H9 (cell line): ENCODE measurements at regions not wholly inside any gene's neighbourhood (a gene's known extent, or its start where the extent isn't known, plus 50 kb on each side); places are given as distances from the start of the nearest gene placed in this dataset.

Experiments
- DNase-seq: peaks from one replicate; pipeline ENCODE4 v3.0.0-alpha.2; 2017
- H2AFZ ChIP-seq: one replicate; pipeline ENCODE4 v1.6.1; 2013; ENCODE audit warnings: mild to moderate bottlenecking, low read length, control low read depth, moderate library complexity
- H2AK5ac ChIP-seq: 2 replicates; pipeline ENCODE4 v1.6.1; 2013; ENCODE audit warnings: low read length, control low read depth, mixed read lengths; ENCODE audit not compliant: insufficient read length
- H2BK120ac ChIP-seq: one replicate; pipeline ENCODE4 v1.6.1; 2013; ENCODE audit warnings: low read depth, mild to moderate bottlenecking, low read length, control low read depth, inconsistent platforms; ENCODE audit not compliant: poor library complexity, severe bottlenecking
- H2BK12ac ChIP-seq: 2 replicates; pipeline ENCODE4 v1.6.1; 2013; ENCODE audit warnings: low read length, control low read depth, mixed read lengths, low read depth; ENCODE audit not compliant: insufficient read length
- H2BK15ac ChIP-seq: 2 replicates; pipeline ENCODE4 v1.6.1; 2013; ENCODE audit warnings: low read depth, low read length, control low read depth
- H2BK20ac ChIP-seq: one replicate; pipeline ENCODE4 v1.6.1; 2013; ENCODE audit warnings: low read depth, mild to moderate bottlenecking, low read length, control low read depth, inconsistent platforms; ENCODE audit not compliant: poor library complexity, severe bottlenecking
- H2BK5ac ChIP-seq: 2 replicates; pipeline ENCODE4 v1.6.1; 2013; ENCODE audit warnings: low read length, control low read depth, mixed read lengths; ENCODE audit not compliant: insufficient read length
- H3K14ac ChIP-seq: 2 replicates; pipeline ENCODE4 v1.6.1; 2013; ENCODE audit warnings: low read length, control low read depth; ENCODE audit not compliant: insufficient read depth
- H3K18ac ChIP-seq: 2 replicates; pipeline ENCODE4 v1.6.1; 2013; ENCODE audit warnings: low read depth, mild to moderate bottlenecking, mixed read lengths, low read length, control low read depth; ENCODE audit not compliant: insufficient read length
- H3K23ac ChIP-seq: 2 replicates; pipeline ENCODE4 v1.6.1; 2013; ENCODE audit warnings: low read length, control low read depth, mixed read lengths, low read depth; ENCODE audit not compliant: insufficient read length
- H3K23me2 ChIP-seq: 2 replicates; pipeline ENCODE4 v1.6.1; 2013; ENCODE audit warnings: low read depth, mild to moderate bottlenecking, mixed read lengths, low read length, control low read depth; ENCODE audit not compliant: insufficient read length, poor library complexity, severe bottlenecking
- H3K27ac ChIP-seq: 2 replicates; pipeline ENCODE4 v1.5.1; 2013; ENCODE audit warnings: low read length, control low read depth, mixed read lengths, low read depth; ENCODE audit not compliant: insufficient read length
- H3K27me3 ChIP-seq: 2 replicates; pipeline ENCODE4 v1.6.1; 2013; ENCODE audit warnings: low read length, control low read depth, inconsistent platforms; ENCODE audit not compliant: insufficient read depth
- H3K4ac ChIP-seq: 2 replicates; pipeline ENCODE4 v1.6.1; 2013; ENCODE audit warnings: low read depth, mild to moderate bottlenecking, control low read depth, inconsistent platforms, low read length, moderate library complexity
- H3K4me1 ChIP-seq: 2 replicates; pipeline ENCODE4 v1.6.1; 2013; ENCODE audit warnings: low read length, control low read depth, inconsistent platforms; ENCODE audit not compliant: insufficient read depth
- H3K4me2 ChIP-seq: 2 replicates; pipeline ENCODE4 v1.6.1; 2013; ENCODE audit warnings: low read length, control low read depth, mixed read lengths; ENCODE audit not compliant: insufficient read length, insufficient read depth
- H3K56ac ChIP-seq: 2 replicates; pipeline ENCODE4 v1.6.1; 2013; ENCODE audit warnings: low read depth, mild to moderate bottlenecking, mixed read lengths, low read length, control low read depth; ENCODE audit not compliant: insufficient read length
- H3K79me1 ChIP-seq: 2 replicates; pipeline ENCODE4 v1.6.1; 2013; ENCODE audit warnings: low read depth, mild to moderate bottlenecking, moderate library complexity, low read length, control low read depth, inconsistent platforms; ENCODE audit not compliant: insufficient read depth, poor library complexity, severe bottlenecking
- H3K79me2 ChIP-seq: 2 replicates; pipeline ENCODE4 v1.6.1; 2013; ENCODE audit warnings: low read length, control low read depth, inconsistent platforms; ENCODE audit not compliant: insufficient read depth
- H3K9ac ChIP-seq: 2 replicates; pipeline ENCODE4 v1.6.1; 2013; ENCODE audit warnings: low read length, control low read depth, mixed read lengths; ENCODE audit not compliant: insufficient read length; ENCODE audit errors: extremely low read depth
- H3K9me3 ChIP-seq: one replicate; pipeline ENCODE4 v1.6.1; 2013; ENCODE audit warnings: low read depth, low read length, inconsistent platforms; ENCODE audit not compliant: control insufficient read depth
- H3T11ph ChIP-seq: one replicate; pipeline ENCODE4 v1.6.1; 2013; ENCODE audit warnings: mild to moderate bottlenecking, low read length, control low read depth, inconsistent platforms
- H4K20me1 ChIP-seq: one replicate; pipeline ENCODE4 v1.6.1; 2013; ENCODE audit not compliant: control insufficient read depth, insufficient read length, insufficient read depth
- H4K5ac ChIP-seq: 2 replicates; pipeline ENCODE4 v1.6.1; 2013; ENCODE audit warnings: low read depth, mild to moderate bottlenecking, mixed read lengths, low read length, control low read depth; ENCODE audit not compliant: insufficient read length
- H4K8ac ChIP-seq: replicated peaks from 2 replicates; pipeline ENCODE4 v1.6.1; 2013; ENCODE audit warnings: low read length, control low read depth, mixed read lengths, low read depth; ENCODE audit not compliant: insufficient read length
- H4K91ac ChIP-seq: 2 replicates; pipeline ENCODE4 v1.6.1; 2013; ENCODE audit warnings: low read depth, mild to moderate bottlenecking, moderate library complexity, mixed read lengths, low read length, control low read depth; ENCODE audit not compliant: insufficient read length
- H3K27ac Mint-ChIP-seq, 3 experiments: 2 replicates in 2 of 3; 3 replicates in 1 of 3; pipeline ENCODE4 v1.8.0; 2020 to 2021; ENCODE audit warnings: mixed read lengths in 3 of 3, mild to moderate bottlenecking in 1 of 3, moderate library complexity in 1 of 3
- H3K27me3 Mint-ChIP-seq: 2 replicates; pipeline ENCODE4 v1.8.0; 2021; ENCODE audit warnings: low read depth, mild to moderate bottlenecking, moderate library complexity, mixed read lengths
- H3K36me3 Mint-ChIP-seq, 3 experiments: 2 replicates in 2 of 3; 3 replicates in 1 of 3; pipeline ENCODE4 v1.8.0; 2020 to 2021; ENCODE audit warnings: low read depth in 3 of 3, mixed read lengths in 3 of 3; ENCODE audit not compliant: insufficient read depth in 1 of 3
- H3K4me1 Mint-ChIP-seq, 2 experiments: 2 replicates each; pipeline ENCODE4 v1.8.0; 2020; ENCODE audit warnings: mixed read lengths in 2 of 2
- H3K4me3 Mint-ChIP-seq, 2 experiments: 2 replicates in 1 of 2; 3 replicates in 1 of 2; pipeline ENCODE4 v1.8.0; 2020 to 2021; ENCODE audit warnings: mild to moderate bottlenecking in 2 of 2, mixed read lengths in 2 of 2, moderate library complexity in 1 of 2
- H3K9me3 Mint-ChIP-seq, 2 experiments: 2 replicates in 1 of 2; 3 replicates in 1 of 2; pipeline ENCODE4 v1.8.0; 2020; ENCODE audit warnings: mild to moderate bottlenecking in 2 of 2, mixed read lengths in 2 of 2, moderate library complexity in 1 of 2
- WGBS: extraction: QIAGEN DNeasy Blood & Tissue Kit; methylation state at CpG from one replicate; pipeline ENCODE4 v1.1.7; 2013; ENCODE audit warnings: missing lambda C conversion rate, low lambda C conversion rate, mixed read lengths; ENCODE audit not compliant: insufficient read length; ENCODE audit errors: extremely low coverage; 5-methylcytosine and 5-hydroxymethylcytosine counted together
- TF ChIP-seq, protein P1 (sequence below): fragments of 200-600 bp; sonication (generic); conservative IDR thresholded peaks from 3 replicates; pipeline ENCODE4 v1.8.0; 2021; ENCODE audit warnings: antibody characterized with exemption, mild to moderate bottlenecking

DNA sequence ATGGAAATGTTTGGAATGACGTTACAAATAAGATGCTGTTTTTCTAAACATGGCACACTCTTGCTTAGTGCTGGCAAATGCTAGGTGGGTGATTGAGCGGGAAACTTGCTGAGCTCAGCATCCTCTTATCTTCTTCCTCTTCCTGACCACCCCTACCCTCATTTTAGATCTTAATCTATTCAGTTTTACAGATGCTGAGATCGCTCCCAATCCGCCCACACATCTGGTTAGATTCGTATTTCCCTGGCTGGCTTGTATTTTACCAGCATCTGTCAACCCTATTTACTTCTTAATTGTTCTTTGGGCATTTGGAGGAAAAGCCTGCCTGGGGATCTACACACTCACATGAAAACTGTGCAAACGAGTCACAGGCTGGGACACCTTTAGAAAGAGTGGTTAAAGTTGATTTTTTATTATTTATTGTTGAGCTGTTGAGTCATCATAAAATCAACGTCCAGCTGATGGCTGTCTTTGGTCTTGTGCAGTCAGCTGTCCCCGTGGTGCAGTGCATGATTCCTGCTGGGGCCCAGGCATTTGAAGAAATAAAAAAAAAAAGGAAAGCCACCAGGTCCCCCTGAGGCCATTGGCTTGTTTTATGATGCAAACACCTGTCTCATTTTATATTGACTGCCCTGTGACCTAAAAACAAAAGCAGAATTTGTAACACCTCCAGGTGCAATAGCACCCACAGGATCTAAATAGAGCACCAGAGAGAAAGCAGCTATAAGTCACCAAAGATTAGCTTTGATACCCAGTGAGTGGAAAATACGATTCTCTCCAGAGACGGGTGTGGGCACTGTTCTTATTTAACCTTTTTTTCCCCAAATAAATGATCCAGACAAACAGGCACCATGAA is 258.6 kb downstream of the HS3ST3B1 start:
- Histone ChIP-seq H3T11ph (no peak overlapping the region), H3K14ac (no peak overlapping the region), H3K9ac (no peak overlapping the region), H3K4me2 (no peak overlapping the region), H3K9me3 (no peaks in the 10 kb centered on the region), H2BK120ac (no peak overlapping the region), H3K79me1 (no peaks in the 10 kb centered on the region), H2BK20ac (no peak overlapping the region), H3K23me2 (no peaks in the 10 kb centered on the region), H2BK12ac (no peak overlapping the region), H3K23ac (no peak overlapping the region), H2AFZ (no peak overlapping the region), H2AK5ac (no peak overlapping the region), H3K27me3 (no peaks in the 10 kb centered on the region), H3K56ac (no peak overlapping the region), H2BK15ac (no peak overlapping the region), H2BK5ac (no peak overlapping the region), H4K8ac (no peak overlapping the region), H4K5ac (no peak overlapping the region), H3K4me1 (no peaks in the 10 kb centered on the region), H4K20me1 (no peaks in the 10 kb centered on the region), H3K18ac (no peak overlapping the region), H3K4ac (no peak overlapping the region), H3K79me2 (no peaks in the 10 kb centered on the region), H4K91ac (no peak overlapping the region), H3K27ac (no peak overlapping the region)
- no peaks in the 10 kb centered on the region for H3K36me3 Mint-ChIP-seq
- no CpG with 5 or more reads among the region's 10 CpGs for WGBS
- peaks cover 18% of the 10 kb centered on the region in 2 experiments for H3K4me1 Mint-ChIP-seq
- TF ChIP-seq, protein P1, sequence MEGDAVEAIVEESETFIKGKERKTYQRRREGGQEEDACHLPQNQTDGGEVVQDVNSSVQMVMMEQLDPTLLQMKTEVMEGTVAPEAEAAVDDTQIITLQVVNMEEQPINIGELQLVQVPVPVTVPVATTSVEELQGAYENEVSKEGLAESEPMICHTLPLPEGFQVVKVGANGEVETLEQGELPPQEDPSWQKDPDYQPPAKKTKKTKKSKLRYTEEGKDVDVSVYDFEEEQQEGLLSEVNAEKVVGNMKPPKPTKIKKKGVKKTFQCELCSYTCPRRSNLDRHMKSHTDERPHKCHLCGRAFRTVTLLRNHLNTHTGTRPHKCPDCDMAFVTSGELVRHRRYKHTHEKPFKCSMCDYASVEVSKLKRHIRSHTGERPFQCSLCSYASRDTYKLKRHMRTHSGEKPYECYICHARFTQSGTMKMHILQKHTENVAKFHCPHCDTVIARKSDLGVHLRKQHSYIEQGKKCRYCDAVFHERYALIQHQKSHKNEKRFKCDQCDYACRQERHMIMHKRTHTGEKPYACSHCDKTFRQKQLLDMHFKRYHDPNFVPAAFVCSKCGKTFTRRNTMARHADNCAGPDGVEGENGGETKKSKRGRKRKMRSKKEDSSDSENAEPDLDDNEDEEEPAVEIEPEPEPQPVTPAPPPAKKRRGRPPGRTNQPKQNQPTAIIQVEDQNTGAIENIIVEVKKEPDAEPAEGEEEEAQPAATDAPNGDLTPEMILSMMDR: no peak
- DNase-seq: no peak
- H3K27ac Mint-ChIP-seq: no peak overlapping the region
- H3K27me3 Mint-ChIP-seq: no peaks in the 10 kb centered on the region; the same call in 1 of the 2 replicates
- H3K4me3 Mint-ChIP-seq: peak overlapping the region in 1 of 2 experiments; percentile 4; a peak in 1 of 5 replicates
- H3K9me3 Mint-ChIP-seq: no peaks in the 10 kb centered on the region
